Activated CD8-positive, alpha-beta memory T cell treated with anti-CD3 and anti-CD28 coated beads, Interleukin-2, amount 50 U/mL, for 1 hour (primary cell): ENCODE measurements at regions not wholly inside any gene's neighbourhood (a gene's known extent, or its start where the extent isn't known, plus 50 kb on each side); places are given as distances from the start of the nearest gene placed in this dataset.

Source experiments
- DNase-seq: peaks from one replicate; pipeline ENCODE4 v3.0.0-alpha.2; 2020; ENCODE audit errors: extremely low read depth

DNA sequence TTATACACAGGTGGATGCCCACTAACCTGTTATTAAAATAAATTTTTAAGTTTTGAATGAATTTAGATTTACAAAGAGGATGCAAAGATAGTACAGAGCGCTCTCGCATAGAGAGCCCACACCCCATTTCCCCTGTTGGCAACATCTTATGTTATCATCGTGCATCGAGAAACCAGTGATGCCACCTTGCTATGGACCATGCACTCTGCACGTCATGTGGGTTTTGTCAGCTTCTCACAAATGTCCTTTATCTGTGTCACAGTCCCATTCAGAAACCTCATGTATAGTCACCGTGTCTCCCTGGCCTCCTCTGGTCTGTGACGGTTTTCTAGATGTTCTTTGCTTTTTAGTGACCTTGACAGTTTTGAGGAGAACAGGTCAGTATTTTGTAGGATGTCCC is 60.0 kb downstream of the ING1 start:
- DNase-seq: no peak

DNA sequence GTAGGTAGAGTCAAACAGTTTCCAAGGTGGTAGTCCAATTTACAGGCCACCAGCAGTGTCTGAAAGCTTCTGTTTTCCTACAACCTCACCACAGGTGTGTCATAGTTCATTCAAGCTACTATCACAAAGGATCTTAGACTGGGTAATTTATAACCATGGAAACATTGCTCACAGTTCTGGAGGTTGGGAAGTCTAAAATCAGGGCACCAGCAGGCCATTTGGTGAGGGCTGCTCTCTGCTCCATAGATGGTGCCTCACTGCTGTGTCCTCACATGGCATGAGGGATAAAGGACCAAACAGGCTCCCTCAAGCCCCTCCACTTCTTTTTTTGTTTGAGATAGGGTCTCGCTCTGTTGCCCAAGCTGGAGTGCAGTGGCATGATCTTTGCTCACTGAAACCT is 60.6 kb downstream of the ING1 start:
- DNase-seq: no peak

DNA sequence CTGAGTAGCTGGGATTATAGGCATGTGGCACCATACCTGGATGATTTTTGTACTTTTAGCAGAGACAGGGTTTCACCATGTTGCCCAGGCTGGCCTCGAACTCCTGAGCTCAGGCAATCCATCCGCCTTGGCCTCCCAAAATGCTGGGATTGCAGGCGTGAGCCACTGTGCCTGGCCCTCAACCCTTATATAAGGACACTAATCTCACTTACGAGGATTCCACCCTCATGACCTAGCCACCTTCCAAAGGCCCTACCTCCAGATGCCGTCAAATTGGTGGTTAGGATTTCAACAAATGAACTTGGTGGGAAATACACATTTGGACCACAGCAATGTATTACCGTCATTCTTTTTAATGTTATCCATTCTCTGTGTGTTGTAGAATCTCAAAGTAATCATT is 61.0 kb downstream of the ING1 start:
- no peak for DNase-seq

DNA sequence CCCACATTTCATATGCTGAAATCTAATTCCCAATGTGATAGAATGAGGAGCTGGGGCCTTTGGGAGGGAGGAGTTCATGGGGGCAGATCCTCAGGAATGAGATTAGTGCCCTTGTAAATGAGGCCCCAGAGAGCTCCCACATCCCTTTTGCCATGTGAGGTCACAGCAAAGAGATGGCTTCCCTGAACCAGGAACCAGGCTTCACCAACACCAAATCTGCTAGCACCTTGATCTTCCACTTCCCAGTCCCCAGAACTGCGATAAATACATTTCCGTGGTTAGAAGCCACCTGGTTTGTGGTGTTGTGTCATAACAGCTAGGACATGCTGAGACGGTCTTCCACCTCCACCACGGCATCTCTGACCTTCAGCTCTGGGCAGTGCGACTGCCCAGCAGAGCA is 62.1 kb downstream of the ING1 start:
- no peak for DNase-seq

DNA sequence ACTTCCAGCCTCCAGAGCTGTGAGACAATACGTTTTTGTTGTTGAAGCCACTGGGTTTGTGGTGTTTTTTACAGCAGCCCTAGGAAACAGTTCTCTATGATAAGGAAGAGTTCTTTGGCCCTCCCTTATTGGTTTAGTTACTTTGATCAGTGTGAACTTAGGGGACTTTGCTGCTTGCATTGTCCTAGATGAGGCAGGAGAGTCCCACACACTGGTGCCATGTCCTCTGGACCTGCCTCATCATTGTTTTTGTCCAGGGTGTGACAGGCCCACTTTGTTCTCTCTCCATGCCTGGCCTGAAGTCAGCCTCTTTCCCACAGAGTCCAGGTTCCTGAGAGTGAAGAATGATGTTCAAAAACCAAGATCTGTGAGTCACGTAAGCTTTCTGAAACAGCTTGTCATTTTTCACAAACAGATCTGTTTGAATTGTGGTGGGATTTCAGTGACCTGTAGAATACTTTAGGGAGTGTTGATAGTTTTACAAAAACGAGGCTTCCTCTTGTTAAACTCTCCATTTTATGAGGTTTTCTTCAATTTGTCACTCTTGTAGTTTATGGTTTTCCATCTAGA is 63.8 kb downstream of the ING1 start:
- DNase-seq: no peak

DNA sequence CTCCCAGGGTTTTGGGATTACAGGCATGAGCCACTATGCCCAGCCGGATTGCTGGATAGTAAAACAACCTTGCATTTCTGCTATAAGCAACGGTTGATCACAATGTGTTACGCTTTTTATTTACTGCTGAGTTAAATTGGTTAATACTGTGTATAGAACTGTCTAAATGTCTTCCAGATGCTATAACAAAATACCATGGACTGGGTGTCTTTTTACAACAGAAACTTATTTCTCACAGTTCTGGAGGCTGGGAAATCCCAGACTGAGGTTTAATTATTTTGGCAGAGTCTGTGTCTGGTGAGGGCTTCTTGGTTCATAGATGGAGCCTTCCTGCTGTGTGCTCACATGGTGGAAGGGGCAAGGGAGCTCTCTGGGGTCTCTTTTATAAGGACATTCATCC is 65.5 kb downstream of the ING1 start:
- no peak for DNase-seq

DNA sequence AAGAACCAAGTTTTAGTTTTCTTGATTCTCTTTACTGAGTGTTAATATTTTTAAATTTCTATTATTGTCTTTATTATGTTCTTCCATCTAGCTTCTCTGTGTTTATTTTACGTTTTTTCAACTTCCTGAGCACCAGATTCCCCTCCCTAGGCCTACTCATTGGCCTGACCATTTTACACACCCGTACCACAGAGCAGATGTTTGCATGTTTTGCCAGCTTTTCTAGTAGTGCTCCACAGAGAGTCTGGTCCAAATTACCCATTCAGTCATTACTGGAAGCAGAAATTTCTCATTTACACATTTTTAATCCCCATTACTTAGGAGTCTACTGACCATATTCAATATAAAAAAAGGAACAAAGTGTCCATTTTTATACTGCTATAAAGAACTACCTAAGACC is 66.9 kb downstream of the ING1 start:
- no peak for DNase-seq

DNA sequence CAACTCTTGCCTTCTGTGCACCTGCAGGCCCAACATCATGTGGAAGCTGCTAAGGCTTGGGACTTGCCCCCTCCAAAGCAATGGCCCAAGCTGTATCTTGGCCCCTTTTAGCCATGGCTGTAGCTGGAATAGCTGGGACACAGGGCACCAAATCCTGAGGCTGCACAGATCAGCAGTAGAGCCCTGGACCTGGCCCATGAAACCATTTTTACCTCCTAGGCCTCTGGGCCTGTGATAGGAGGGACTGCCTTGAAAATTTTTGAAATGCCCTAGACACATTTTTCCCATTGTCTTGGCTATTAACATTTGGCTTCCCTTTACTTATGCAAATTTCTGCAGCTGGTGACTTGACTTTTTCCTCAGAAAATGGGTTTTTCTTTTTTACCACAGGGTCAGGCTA is 68.7 kb downstream of the ING1 start:
- DNase-seq: no peak

DNA sequence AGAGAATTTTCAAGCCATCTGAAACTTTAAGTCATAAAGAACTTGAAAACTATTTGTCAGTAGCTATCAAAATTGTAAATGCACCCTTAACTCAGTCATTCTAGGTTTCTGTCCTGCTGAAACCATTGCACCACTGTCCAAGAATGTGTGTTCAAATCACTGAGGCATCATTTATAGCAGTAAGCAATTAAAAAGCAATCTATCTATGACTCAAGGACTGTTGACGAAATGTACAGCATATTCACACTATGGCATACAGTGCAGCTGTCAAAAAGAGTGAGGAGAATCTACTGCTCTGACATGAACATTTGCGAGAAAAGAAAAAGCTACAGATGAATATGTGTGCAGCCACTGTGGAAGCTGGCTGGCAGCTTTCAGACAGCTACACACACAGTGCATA is 71.2 kb downstream of the ING1 start:
- no peak for DNase-seq

DNA sequence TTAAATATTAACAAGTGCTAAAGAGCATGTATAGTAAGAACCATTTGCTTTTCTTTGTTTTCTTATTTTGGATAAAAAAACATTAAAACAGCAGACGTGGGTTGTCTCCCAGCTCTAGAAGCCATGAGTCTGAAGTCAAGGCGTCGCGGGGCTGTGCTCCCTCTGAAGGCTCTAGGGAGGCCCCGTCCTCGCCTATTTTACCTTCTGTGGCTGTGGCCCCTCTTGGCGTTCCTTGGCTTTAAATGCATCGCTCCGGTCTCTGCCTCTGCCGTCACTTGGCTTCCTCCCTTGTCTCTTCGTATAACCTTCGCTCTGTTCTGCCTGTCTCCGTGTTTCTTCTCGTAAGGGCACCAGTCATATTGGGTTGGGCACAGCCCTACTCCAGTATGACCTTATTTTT is 75.3 kb downstream of the ING1 start:
- DNase-seq: no peak

DNA sequence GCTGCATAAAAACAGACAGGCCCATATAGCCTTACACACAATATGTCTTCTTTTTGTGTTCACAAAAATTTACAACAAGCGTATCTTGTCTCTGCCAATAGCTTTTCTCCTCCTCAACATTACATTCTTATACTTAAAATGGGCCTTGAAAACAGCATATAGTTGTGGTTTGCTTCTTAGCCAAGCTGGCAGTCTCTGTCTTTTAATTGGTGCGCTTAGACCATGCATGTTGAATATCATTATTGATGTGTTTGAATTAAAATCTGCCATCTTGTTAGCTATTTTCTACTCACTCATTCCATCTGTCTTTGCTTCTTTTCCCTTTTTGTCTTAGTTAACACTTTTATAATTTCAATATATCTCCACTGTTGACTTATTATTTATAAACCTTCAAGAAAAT is 76.4 kb downstream of the ING1 start:
- DNase-seq: no peak

DNA sequence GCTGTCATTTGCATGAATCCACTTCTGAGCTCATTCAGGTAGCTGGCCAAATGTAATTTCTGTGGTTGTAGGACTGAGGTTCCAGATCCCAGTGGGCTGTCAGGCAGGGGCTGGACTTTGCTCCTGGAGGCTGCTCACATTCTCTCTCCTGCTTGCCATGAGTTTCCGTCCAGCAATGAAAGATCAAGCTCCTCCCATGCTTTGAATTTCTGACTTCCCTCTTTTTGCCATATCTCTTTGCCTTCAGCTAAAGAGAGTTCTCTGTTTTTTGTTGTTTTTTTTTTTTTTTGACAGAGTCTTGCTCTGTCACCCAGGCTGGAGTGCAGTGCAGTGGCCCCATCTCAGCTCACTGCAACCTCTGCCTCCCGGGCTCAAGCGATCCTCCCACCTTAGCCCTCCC is 76.9 kb downstream of the ING1 start:
- DNase-seq: no peak

DNA sequence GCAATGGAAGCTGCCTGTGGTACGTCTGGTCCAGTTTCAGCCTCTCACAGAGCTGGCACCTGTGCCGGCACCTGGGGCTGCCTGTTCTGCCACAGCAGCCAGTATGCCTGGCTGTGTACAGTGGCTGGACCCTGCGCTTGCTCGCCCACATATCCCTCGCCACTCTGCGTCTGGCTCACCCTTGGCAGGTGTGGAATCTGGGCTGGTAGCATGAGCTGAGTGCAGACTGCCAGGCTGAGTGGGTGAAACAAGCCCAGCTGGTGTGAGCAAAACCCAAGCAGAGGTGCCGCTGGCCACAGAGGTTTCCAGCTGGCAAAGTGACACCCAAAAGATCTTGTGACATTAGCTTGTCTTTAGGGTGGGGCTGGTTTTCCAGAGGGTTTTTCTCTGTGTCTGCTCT is 80.7 kb downstream of the ING1 start:
- no peak for DNase-seq

DNA sequence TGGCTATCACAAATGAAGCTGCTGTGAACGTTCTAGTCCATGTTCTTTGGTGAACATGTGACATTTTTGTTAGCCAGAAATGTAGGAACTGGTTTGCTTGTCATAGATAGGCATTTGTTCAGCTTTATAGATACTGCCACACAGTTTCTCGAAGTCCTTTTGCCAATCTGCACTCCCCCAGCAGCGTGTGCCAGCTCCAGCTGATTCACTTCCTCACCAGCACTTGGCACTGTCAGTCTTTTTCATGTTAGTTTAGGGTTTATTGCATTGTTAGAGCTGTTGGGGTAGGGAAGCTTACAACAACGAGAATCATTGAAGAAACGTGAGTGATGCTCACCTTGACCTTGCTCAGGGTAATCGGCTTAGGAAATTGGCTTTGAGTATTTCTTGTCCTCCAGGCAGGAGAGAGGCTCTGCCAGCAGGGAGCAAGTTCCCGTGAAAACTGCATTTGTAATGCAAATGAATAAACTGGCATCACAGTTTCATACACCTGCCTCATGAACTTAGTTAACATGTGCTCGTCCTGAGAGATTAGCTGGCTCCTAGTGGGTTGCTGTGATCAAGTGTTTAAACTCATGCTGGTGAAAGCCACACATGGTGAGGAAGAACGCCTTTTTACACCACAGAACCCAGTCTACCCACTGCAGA is 83.9 kb downstream of the ING1 start:
- DNase-seq: no peak

DNA sequence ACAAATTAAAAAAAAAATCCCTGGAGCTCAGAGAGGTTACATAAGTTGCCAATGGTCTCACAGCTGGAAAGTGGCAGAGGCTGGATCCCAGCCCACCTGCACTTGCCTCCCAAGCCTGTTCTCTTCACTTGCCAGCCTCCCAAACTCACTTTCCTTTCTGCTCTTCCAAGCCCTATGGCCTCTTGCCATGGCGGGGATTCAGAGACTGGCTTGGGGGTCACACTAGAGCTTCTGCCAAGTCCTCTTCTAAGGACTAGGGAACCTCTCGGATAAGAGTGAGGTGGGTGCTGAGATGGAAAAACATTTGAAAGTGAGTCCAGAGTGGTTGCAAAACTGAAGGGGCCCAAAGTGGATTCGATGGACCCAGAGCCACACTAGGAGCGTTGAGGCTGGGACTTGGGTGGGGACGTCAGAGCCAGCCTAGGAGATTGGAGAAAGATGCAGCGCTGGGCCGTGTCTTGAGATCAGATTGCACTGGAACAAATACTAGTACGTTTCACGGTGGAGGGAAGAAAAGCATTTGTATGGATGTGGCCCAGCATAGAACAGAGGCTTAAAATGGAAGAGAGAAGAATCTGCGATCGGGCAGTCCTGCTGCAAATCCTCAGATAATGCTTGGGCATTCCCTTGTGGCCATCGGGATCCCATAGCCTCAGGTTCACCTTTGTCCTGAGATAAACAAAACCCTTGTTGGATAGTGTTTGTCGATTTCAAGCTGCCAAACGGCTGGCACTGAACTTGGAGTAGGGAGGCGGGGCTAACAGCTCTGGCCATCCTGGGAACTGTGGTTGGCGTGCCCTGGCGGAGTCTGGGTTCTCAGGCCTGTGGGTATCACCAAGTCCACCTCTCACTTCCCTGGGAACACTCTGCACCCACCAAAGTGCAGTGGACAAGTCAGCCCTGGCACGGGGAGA is 84.8 kb downstream of the ING1 start:
- no peak for DNase-seq

DNA sequence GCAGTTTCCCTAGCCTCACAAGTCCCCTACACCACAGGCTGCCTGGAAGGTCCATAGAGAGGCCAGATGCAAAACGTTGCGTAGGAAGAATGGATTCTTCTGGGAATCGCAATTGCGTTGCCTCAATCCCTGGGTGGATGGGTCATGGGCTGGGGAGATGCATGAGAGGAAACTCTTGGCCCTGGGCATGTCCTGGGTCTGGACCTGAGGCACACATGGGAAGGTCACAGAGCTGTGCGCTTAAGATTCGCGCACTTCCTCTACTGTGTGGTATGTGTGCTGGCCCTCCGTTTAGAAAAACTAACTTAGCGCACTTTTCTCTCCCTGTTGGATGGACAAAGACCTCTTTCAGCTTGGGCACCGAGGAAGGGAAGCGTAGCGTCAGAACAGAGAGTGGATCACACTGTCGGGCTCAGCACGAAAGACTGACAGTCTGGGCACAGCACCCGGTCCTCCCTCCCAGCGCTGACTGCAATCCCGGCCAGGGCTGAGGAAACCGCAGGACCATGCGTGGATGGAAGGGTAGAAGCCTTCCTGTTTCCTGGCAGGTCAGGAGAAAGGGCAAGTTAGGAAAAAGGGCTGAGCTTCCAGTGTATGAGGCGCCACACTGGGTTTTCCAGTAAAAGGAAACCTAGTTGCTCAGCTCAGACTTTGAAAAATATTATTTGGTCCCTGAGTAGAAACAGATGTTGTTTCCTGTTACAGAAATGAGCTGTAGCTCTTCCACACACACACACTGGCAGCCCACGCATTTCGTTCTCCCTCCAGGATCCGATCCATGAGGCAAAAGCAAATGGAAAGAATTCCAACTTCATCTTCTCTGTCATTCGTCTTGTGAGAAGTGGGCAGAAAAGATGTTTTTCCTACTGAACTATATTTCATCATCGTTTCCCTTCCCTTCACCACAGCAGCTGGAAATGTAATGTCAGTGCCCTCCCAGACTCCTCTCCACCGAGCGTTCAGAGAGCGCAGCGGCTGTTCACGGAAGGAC is 86.0 kb downstream of the ING1 start:
- DNase-seq: no peak

DNA sequence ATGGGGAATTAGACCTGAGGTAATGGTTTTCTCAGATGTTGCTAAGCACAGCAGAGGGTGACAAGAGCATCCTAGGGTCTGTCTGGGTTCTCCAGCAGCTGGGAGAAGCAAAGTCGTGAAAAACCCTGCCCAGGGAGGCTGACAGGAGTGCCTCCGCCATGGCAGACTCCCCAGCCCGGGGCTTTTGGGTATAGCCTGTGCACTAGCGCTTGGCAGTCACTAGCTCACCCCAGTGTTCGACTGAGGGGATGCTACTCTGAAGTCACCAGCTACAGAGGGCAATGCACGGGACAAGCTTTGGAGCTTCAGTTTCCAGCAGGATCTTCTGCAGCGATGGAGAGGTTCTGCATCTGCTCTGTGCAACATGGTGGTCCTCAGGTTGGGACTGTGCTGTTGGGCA is 87.5 kb downstream of the ING1 start:
- no peak for DNase-seq

DNA sequence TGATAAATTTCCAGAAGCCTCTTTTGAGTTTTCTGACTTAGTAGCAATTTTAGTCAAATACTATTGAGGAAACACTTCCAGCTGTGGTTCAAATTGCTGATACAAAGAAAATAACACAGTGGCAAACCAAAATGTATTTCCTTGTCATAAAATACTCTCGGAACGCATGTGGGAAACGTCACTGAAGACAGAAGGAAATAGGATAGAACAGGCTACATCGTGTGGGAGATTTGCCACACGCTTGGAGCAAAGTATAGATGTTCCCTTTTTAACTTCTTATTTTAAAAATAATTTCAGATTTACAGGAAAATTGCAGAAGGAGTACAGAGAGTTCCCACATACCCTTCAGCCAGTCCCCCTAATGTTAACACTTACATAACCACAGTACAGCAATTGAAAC is 88.8 kb downstream of the ING1 start:
- no peak for DNase-seq

DNA sequence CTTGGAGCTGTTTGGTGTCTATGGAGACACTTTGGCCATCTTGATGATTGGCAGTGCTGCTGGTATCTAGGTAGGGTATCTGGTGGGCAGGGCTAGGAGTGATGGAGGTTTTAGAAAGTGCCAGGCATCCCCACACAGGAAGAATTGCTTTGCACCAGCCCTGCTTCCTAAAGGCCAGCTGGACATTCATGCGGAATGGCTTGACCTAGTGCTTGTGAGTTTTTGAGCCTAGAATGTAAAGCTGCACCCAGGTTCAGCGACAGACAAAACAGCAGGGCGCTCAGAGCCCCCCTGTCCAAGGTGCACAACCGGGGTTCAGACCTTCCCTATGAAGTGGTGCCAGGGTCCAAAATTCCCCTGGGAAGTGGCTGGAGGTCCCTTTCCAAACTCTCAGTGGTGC is 93.1 kb downstream of the ING1 start:
- no peak for DNase-seq

DNA sequence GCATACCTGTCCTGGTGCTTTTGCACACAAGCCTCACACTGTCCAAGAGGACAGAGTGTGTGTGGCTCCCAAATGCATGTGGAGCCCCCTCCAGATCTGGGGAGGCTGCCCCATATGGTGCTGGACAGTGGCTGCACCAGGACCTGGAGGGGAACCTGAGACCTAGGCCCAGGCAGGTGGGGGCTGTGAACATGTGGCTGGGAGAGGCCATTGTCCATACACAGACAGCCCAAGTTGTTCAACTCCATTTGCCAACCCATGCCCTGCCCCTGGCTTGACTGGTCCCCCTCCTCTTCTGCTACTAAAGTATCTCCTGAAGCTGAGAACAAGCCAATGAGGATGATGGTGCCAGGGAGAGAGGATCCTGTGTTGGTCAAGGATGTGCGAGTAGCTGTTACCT is 94.0 kb downstream of the ING1 start:
- DNase-seq: no peak

DNA sequence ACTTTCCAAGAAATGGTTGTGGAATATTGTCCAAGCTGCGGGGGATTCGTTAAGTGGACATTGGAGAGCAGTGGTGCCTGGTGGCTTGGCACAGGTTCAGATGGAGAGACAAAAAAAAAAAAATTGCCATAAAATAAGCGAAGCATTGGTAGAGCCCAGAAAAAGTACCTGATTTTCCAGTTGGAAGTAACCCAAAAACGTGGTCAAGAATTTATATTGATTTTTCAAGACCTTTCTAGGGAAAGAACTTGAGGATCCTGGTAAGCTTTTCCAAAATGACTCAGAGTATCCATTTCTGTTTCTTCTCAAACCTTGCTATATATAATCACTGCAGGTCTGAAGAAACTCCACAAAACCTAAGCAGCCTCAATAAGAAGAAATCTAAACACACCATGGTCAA is 94.6 kb downstream of the ING1 start:
- no peak for DNase-seq

DNA sequence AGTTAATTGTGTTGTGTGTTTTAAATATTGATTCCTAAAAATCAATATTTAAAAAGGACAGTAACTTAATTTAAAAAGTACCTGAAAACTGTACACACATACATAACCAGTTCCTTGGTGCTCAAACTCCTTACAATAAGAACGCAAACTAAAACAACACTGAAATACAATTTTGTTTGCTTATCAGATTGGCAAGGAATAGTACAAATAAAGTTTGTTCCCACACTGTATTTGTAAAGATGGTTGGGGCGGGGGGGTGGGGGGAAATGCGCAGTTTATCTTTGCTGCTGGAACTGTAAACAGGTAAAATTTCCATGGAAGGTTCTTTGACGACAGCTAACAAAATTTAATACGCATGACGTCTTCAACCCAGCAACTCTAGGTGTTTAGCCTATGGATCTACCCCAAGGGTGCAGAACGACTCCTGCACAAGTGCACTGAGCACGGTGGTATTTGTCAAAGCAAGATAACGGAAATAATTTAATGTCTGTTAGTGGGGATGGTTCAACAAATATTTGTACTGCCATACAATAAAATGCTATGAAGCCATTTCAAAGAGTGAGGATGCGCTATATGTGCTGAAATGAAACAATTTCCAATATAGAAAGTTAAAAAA is 96.5 kb downstream of the ING1 start:
- DNase-seq: no peak
